Glutamatergic neuron (in vitro differentiated cells): ENCODE measurements at regions not wholly inside any gene's neighbourhood (a gene's known extent, or its start where the extent isn't known, plus 50 kb on each side); places are given as distances from the start of the nearest gene placed in this dataset.

Experiments
- DNase-seq: peaks from one replicate; pipeline ENCODE4 v3.0.0; 2022
- H3K27ac Mint-ChIP-seq: one replicate; pipeline ENCODE4 v1.8.0; 2020; ENCODE audit warnings: mild to moderate bottlenecking, mixed read lengths, inconsistent platforms; ENCODE audit not compliant: unreplicated experiment
- H3K27me3 Mint-ChIP-seq: one replicate; pipeline ENCODE4 v1.8.0; 2020; ENCODE audit warnings: mild to moderate bottlenecking, moderate library complexity, mixed read lengths, inconsistent platforms; ENCODE audit not compliant: unreplicated experiment
- H3K36me3 Mint-ChIP-seq: one replicate; pipeline ENCODE4 v1.8.0; 2020; ENCODE audit warnings: mild to moderate bottlenecking, mixed read lengths, inconsistent platforms; ENCODE audit not compliant: unreplicated experiment
- H3K4me1 Mint-ChIP-seq: one replicate; pipeline ENCODE4 v1.8.0; 2020; ENCODE audit warnings: mild to moderate bottlenecking, low read depth, mixed read lengths, inconsistent platforms; ENCODE audit not compliant: unreplicated experiment
- H3K4me3 Mint-ChIP-seq: one replicate; pipeline ENCODE4 v1.8.0; 2020; ENCODE audit warnings: mild to moderate bottlenecking, mixed read lengths, inconsistent platforms; ENCODE audit not compliant: unreplicated experiment
- H3K9me3 Mint-ChIP-seq: one replicate; pipeline ENCODE4 v1.8.0; 2020; ENCODE audit warnings: mild to moderate bottlenecking, moderate library complexity, mixed read lengths, inconsistent platforms; ENCODE audit not compliant: unreplicated experiment
- CTCF ChIP-seq: fragments of 200-600 bp; sonication (generic); IDR thresholded peaks from one replicate; pipeline ENCODE4 v1.5.0; 2021; ENCODE audit not compliant: partially characterized antibody, unreplicated experiment

DNA sequence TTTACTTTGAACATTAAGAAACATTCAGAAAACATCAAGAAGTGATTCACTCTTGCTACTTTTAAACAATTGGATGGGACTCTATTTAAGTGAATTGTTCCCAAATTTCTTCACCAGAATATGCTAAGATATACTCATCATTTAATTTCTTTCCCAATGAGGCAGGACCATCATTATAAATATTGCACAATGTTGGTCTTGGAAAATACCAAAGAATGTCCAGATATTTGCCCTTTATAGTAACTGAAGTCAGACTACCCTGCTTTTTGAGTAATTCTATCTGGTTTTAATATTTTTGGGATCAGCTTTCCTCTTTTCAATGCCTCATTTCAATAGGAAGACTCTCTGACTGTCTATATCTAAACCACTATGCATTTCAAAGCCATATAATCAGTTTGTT lies 129.4 kb upstream of the TENM3 start:
- Mint-ChIP-seq H3K4me1 (peaks cover 2% of the 10 kb centered on the region), H3K9me3 (no peaks in the 10 kb centered on the region), H3K27me3 (no peaks in the 10 kb centered on the region), H3K36me3 (peaks cover 5% of the 10 kb centered on the region), H3K27ac (no peak overlapping the region), H3K4me3 (no peak overlapping the region)
- TF ChIP-seq CTCF = no peak
- no peak for DNase-seq

- Mint-ChIP-seq H3K36me3 (peaks cover 29% of the 10 kb centered on the region), H3K27me3 (no peaks in the 10 kb centered on the region), H3K27ac (no peak overlapping the region), H3K4me1 (no peaks in the 10 kb centered on the region), H3K9me3 (peaks cover 8% of the 10 kb centered on the region), H3K4me3 (no peak overlapping the region)
- DNase-seq = no peak
- TF ChIP-seq CTCF = no peak
Observed at GRCh38 chr4:182124359-182124758, 118.8 kb upstream of the TENM3 start.

- Mint-ChIP-seq H3K4me1 (no peaks in the 10 kb centered on the region), H3K27ac (no peak overlapping the region), H3K36me3 (peaks cover 20% of the 10 kb centered on the region), H3K27me3 (no peaks in the 10 kb centered on the region), H3K9me3 (peaks cover 8% of the 10 kb centered on the region), H3K4me3 (no peak overlapping the region)
- TF ChIP-seq CTCF = no peak
- DNase-seq = no peak
Observed at GRCh38 chr4:182126096-182126495, 117.1 kb upstream of the TENM3 start.

- TF ChIP-seq CTCF = no peak
- no peak for DNase-seq
- peaks cover 8% of the 10 kb centered on the region for H3K9me3 Mint-ChIP-seq
- H3K27ac Mint-ChIP-seq = no peak overlapping the region
- no peak overlapping the region for H3K4me3 Mint-ChIP-seq
- H3K27me3 Mint-ChIP-seq = no peaks in the 10 kb centered on the region
- peaks cover 20% of the 10 kb centered on the region for H3K36me3 Mint-ChIP-seq
- H3K4me1 Mint-ChIP-seq = no peaks in the 10 kb centered on the region
Observed at GRCh38 chr4:182126603-182127002, 116.6 kb upstream of the TENM3 start.

GRCh38 chr4:182133033-182133432 lies 110.2 kb upstream of the TENM3 start:
- H3K36me3 Mint-ChIP-seq = no peaks in the 10 kb centered on the region
- DNase-seq = no peak
- H3K27me3 Mint-ChIP-seq = peaks cover 2% of the 10 kb centered on the region
- no peak overlapping the region for H3K27ac Mint-ChIP-seq
- peaks cover 2% of the 10 kb centered on the region for H3K9me3 Mint-ChIP-seq
- no peak overlapping the region for H3K4me3 Mint-ChIP-seq
- H3K4me1 Mint-ChIP-seq = peaks cover 3% of the 10 kb centered on the region
- TF ChIP-seq CTCF = no peak
